Lung (tissue), 11 donors: ENCODE measurements at regions not wholly inside any gene's neighbourhood (a gene's known extent, or its start where the extent isn't known, plus 50 kb on each side); places are given as distances from the start of the nearest gene placed in this dataset.

Experiments
- ATAC-seq: fragments of 200-7000 bp; cut with Tn5 transposase; one replicate; pipeline ENCODE4 v1.9.1; 2020; ENCODE audit warnings: moderate number of reproducible peaks; ENCODE audit not compliant: insufficient read depth, low FRiP score
- DNase-seq, 3 donors: peaks; one replicate each; pipeline ENCODE4 v3.0.0-alpha.2; 2013 to 2017
- H3K27ac ChIP-seq, 2 donors: one replicate each; pipeline ENCODE4 v1.5.1; 2013; ENCODE audit warnings: mild to moderate bottlenecking in 2 of 2, moderate library complexity in 2 of 2, control low read depth in 1 of 2, inconsistent platforms in 1 of 2, low read depth in 1 of 2, low read length in 1 of 2
- H3K27me3 ChIP-seq, 3 donors: one replicate each; pipeline ENCODE4 v1.5.1; 2013; ENCODE audit warnings: low read length in 2 of 3; ENCODE audit not compliant: control insufficient read depth in 3 of 3, insufficient read depth in 3 of 3
- H3K36me3 ChIP-seq, 4 donors: one replicate each; pipeline ENCODE4 v1.5.1; 2013; ENCODE audit warnings: low read length in 4 of 4, mild to moderate bottlenecking in 1 of 4, moderate library complexity in 1 of 4; ENCODE audit not compliant: control insufficient read depth in 4 of 4, insufficient read depth in 4 of 4
- H3K4me1 ChIP-seq, 5 donors: one replicate each; pipeline ENCODE4 v1.5.1; 2013; ENCODE audit warnings: low read length in 5 of 5, mild to moderate bottlenecking in 2 of 5, moderate library complexity in 1 of 5; ENCODE audit not compliant: control insufficient read depth in 5 of 5, insufficient read depth in 5 of 5
- H3K4me3 ChIP-seq: one replicate; pipeline ENCODE4 v1.5.1; 2013; ENCODE audit warnings: mild to moderate bottlenecking, control low read depth, moderate library complexity
- H3K9ac ChIP-seq, 2 donors: one replicate each; pipeline ENCODE4 v1.5.1; 2013; ENCODE audit warnings: low read length in 2 of 2, control low read depth in 1 of 2; ENCODE audit not compliant: insufficient read depth in 1 of 2
- H3K9me3 ChIP-seq, 4 donors: one replicate each; pipeline ENCODE4 v1.5.1; 2013; ENCODE audit warnings: low read length in 3 of 4, mild to moderate bottlenecking in 1 of 4, moderate library complexity in 1 of 4; ENCODE audit not compliant: control insufficient read depth in 4 of 4, insufficient read depth in 3 of 4
- WGBS, 2 donors: extraction: QIAGEN DNeasy Blood & Tissue Kit; methylation state at CpG; one replicate each; pipeline ENCODE4 v1.1.7; 2013; 5-methylcytosine and 5-hydroxymethylcytosine counted together
- TF ChIP-seq, protein P1 (sequence below): IDR thresholded peaks from 2 replicates; pipeline ENCODE4 v1.5.1; 2012; ENCODE audit warnings: mild to moderate bottlenecking; ENCODE audit errors: control extremely low read depth, extremely low read depth
- donor health status: control.
- donor health status: control.
- donor health status: Bipolar disorder and iron deficiency.
- donor health status: healthy.
- donor health status: DM: yes; HTN: yes; CAD: no.

- no peaks in the 10 kb centered on the region for H3K9me3 ChIP-seq
- no peak overlapping the region for H3K27ac ChIP-seq
- no peak overlapping the region for H3K9ac ChIP-seq
- ATAC-seq (no peak), DNase-seq (no peak)
- H3K4me1 ChIP-seq: no peaks in the 10 kb centered on the region
- 62 to 75% methylated on average over 1 of the region's 1 CpG for WGBS, 2 donors
- TF ChIP-seq, protein P1, sequence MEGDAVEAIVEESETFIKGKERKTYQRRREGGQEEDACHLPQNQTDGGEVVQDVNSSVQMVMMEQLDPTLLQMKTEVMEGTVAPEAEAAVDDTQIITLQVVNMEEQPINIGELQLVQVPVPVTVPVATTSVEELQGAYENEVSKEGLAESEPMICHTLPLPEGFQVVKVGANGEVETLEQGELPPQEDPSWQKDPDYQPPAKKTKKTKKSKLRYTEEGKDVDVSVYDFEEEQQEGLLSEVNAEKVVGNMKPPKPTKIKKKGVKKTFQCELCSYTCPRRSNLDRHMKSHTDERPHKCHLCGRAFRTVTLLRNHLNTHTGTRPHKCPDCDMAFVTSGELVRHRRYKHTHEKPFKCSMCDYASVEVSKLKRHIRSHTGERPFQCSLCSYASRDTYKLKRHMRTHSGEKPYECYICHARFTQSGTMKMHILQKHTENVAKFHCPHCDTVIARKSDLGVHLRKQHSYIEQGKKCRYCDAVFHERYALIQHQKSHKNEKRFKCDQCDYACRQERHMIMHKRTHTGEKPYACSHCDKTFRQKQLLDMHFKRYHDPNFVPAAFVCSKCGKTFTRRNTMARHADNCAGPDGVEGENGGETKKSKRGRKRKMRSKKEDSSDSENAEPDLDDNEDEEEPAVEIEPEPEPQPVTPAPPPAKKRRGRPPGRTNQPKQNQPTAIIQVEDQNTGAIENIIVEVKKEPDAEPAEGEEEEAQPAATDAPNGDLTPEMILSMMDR: no peak
- no peaks in the 10 kb centered on the region for H3K27me3 ChIP-seq
- H3K4me3 ChIP-seq: no peak overlapping the region
- no peaks in the 10 kb centered on the region for H3K36me3 ChIP-seq
Measured at GRCh38 chr2:187051350-187051749, 202.4 kb upstream of the ZSWIM2 start.

DNA sequence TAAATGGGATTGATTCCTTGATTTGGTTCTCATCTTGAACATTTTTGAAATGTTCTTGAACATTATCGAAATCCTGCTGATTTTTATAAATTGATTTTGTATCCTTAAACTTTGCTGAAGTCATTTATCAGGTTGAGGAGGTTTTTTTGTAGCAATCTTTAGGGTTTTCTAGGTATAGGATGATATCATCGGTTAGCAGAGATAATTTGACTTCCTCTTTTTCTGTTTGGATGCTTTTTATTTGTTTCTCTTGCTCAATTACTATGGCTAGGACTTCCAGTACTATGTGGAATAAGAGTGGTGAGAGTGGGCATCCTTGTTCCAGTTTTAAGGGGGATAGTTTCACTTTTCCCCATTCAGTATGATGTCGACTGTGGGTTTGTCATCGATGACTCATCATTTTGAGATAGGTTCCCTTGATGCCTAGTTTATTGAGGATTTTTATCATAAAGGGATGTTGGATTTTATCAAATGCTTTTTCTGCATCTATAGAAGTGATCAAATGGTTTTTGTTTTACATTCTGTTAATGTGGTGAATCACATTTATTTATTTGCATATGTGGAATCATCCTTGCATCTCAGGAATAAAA is 201.5 kb upstream of the ZSWIM2 start:
- 93% methylated on average over 4 of the region's 4 CpGs for WGBS, 2 donors
- Histone ChIP-seq H3K4me1 (no peaks in the 10 kb centered on the region), H3K9ac (no peak overlapping the region), H3K27me3 (no peaks in the 10 kb centered on the region), H3K36me3 (no peaks in the 10 kb centered on the region), H3K27ac (no peak overlapping the region), H3K4me3 (no peak overlapping the region), H3K9me3 (no peaks in the 10 kb centered on the region)
- ATAC-seq: no peak
- no peak for DNase-seq
- TF ChIP-seq, protein P1: no peak

DNA sequence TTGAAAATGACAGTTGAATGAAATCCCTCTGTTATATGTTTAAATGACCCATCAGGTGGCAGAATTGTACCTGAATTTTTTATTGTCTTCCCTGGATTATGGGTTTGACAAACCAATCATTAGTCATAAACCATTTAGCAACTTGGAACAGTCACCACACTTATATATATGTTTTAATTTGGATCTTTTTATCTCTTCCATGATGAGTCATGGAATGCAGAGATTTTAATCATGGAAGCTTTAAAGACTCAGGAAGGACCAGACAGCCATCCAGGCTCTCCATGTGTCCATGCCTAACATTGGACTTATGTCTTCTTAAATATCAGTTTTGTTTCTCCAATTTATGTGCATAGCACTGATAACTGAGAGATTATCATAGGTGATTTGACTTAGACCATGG is 188.3 kb upstream of the ZSWIM2 start:
- no peak overlapping the region for H3K9ac ChIP-seq
- H3K4me3 ChIP-seq: no peak overlapping the region
- H3K9me3 ChIP-seq: no peaks in the 10 kb centered on the region
- DNase-seq: no peak
- no peaks in the 10 kb centered on the region for H3K36me3 ChIP-seq
- ATAC-seq: no peak
- H3K27me3 ChIP-seq: no peaks in the 10 kb centered on the region
- H3K4me1 ChIP-seq: no peaks in the 10 kb centered on the region
- no peak overlapping the region for H3K27ac ChIP-seq
- TF ChIP-seq, protein P1: no peak

DNA sequence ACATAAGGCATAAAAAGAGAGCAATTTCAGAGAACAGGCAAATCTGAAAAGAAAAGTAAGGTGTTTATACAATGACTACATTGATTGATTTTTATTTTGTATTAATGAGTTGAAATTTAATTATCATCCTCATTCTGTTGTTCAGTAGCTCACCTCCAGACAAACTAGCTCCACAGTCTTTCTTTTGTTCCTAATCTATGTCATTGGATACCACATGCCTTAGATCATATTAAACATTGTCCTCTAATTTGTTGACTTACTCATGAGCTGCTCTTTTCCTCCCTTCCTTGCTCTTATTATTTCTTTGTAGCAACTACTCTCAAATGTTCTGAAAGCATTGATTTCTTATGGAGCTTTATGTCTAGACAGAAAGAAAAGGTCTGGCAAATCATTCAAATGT is 185.5 kb upstream of the ZSWIM2 start:
- H3K9ac ChIP-seq: no peak overlapping the region
- H3K36me3 ChIP-seq: no peaks in the 10 kb centered on the region
- TF ChIP-seq, protein P1: no peak
- no peak overlapping the region for H3K27ac ChIP-seq
- ATAC-seq: no peak
- no peaks in the 10 kb centered on the region for H3K9me3 ChIP-seq
- no peak for DNase-seq
- H3K4me1 ChIP-seq: no peaks in the 10 kb centered on the region
- H3K27me3 ChIP-seq: no peaks in the 10 kb centered on the region
- H3K4me3 ChIP-seq: no peak overlapping the region
